ENCODE measurements at regions not wholly inside any gene's neighbourhood (a gene's known extent, or its start where the extent isn't known, plus 50 kb on each side); places are given as distances from the start of the nearest gene placed in this dataset.

DNA sequence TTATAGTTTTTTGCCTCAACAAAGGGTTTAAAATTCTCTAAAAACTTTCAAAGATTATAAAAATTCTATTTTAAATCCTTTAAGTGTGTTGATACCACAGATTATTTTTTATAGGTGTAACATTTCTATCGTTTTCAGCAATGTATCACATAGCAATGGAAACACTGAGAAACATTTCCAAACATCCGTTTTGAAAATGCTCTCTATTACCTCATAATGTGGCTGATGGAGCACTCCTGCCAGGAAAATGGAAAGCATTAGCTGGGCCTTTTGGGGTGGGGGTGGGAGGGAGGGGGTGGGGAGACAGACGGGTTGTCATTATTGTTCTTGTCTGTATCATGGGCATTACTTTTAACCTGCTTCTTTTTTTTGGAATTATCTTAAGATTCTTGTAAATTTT, 516.5 kb downstream of the ACTL7B start:
- Mint-ChIP-seq H3K4me3 (no peak overlapping the region), H3K4me1 (no peaks in the 10 kb centered on the region), H3K9me3 (peaks cover 3% of the 10 kb centered on the region), H3K27ac (no peak overlapping the region), H3K36me3 (ENCODE audit: low read depth) (no peaks in the 10 kb centered on the region), H3K27me3 (peaks cover 3% of the 10 kb centered on the region)
- no peak for DNase-seq
- CTCF ChIA-PET = no interaction called here
- no peak for ATAC-seq (ENCODE audit: low read depth)
- intact Hi-C loops (cut with micrococcal nuclease) = no loop called here
- no peak for TF ChIP-seq CTCF (IDR thresholded peaks at IDR 0.05)
- POLR2A ChIA-PET = no interaction called here

- Mint-ChIP-seq H3K27me3 (peaks cover 3% of the 10 kb centered on the region), H3K9me3 (no peaks in the 10 kb centered on the region), H3K27ac (no peak overlapping the region), H3K4me3 (no peak overlapping the region), H3K4me1 (no peaks in the 10 kb centered on the region), H3K36me3 (ENCODE audit: low read depth) (no peaks in the 10 kb centered on the region)
- ATAC-seq (ENCODE audit: low read depth) (no peak), DNase-seq (no peak)
- CTCF ChIA-PET = no interaction called here
- intact Hi-C loops (cut with micrococcal nuclease) = no loop called here
- POLR2A ChIA-PET = no interaction called here
- TF ChIP-seq CTCF (IDR thresholded peaks at IDR 0.05) = no peak
These were observed 519.2 kb downstream of the ACTL7B start for GRCh38 chr9:108336575-108336974.

DNA sequence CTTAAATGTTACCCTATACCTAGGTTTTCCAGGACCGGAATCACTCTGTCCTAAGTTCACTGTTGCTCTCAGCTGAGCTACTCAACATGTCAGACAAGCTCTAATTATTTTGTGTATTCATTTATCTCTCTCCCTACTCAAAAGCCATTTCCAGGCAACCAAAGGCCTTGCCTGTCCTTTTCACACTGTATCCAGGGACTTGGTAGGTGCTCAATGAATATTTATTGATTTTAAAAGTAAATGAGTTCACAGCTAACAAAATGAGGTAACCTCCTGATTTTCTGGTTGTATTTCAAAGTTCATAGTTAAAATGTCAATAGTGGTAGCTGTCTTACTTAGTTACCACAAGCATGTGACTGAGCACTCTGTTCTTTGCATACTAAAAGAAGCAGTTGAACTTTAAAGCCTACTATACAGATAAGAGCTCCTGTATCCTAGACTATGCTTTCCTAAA, 522.2 kb downstream of the ACTL7B start:
- Mint-ChIP-seq H3K27ac (no peak overlapping the region), H3K36me3 (ENCODE audit: low read depth) (no peaks in the 10 kb centered on the region), H3K9me3 (no peaks in the 10 kb centered on the region), H3K27me3 (peaks cover 3% of the 10 kb centered on the region), H3K4me1 (no peaks in the 10 kb centered on the region), H3K4me3 (no peak overlapping the region)
- ATAC-seq (ENCODE audit: low read depth) (no peak), DNase-seq (no peak)
- CTCF ChIA-PET = no interaction called here
- intact Hi-C loops (cut with micrococcal nuclease) = no loop called here
- POLR2A ChIA-PET = no interaction called here
- no peak for TF ChIP-seq CTCF (IDR thresholded peaks at IDR 0.05)

DNA sequence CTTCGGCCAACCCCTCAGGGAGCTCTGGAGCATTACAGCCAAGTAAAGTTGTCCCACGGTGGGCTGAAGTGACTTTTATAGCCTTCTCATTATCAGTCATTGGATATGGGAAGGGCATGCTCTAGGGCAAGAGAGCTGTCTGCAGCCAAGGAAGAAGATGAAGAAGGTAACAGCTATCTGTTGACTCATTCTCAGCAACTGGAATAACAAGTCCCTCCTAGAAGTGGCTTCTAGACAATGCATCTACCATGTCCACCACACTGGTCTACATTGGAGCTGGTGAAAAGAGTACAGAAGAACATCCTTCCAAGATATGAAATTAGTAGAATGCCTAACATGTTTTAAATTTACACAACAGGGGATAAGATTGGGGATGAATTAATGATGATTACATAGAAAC, 524.2 kb downstream of the ACTL7B start:
- Mint-ChIP-seq H3K9me3 (peaks cover 16% of the 10 kb centered on the region), H3K36me3 (ENCODE audit: low read depth) (no peaks in the 10 kb centered on the region), H3K4me1 (no peaks in the 10 kb centered on the region), H3K27ac (no peak overlapping the region), H3K27me3 (no peaks in the 10 kb centered on the region), H3K4me3 (no peak overlapping the region)
- no peak for ATAC-seq (ENCODE audit: low read depth)
- CTCF ChIA-PET = no interaction called here
- DNase-seq = no peak
- intact Hi-C loops (cut with micrococcal nuclease) = no loop called here
- POLR2A ChIA-PET = no interaction called here
- no peak for TF ChIP-seq CTCF (IDR thresholded peaks at IDR 0.05)

GRCh38 chr9:108325406-108325805, 530.4 kb downstream of the ACTL7B start:
- ChIA-PET CTCF (no interaction called here), POLR2A (no interaction called here)
- DNase-seq (no peak), ATAC-seq (ENCODE audit: low read depth) (no peak)
- TF ChIP-seq CTCF (IDR thresholded peaks at IDR 0.05) = no peak
- Mint-ChIP-seq H3K36me3 (ENCODE audit: low read depth) (no peaks in the 10 kb centered on the region), H3K4me3 (no peak overlapping the region), H3K4me1 (no peaks in the 10 kb centered on the region), H3K27me3 (no peaks in the 10 kb centered on the region), H3K27ac (no peak overlapping the region), H3K9me3 (peaks cover 20% of the 10 kb centered on the region)
- intact Hi-C loops (cut with micrococcal nuclease) = no loop called here
